ENCODE measurements at regions not wholly inside any gene's neighbourhood (a gene's known extent, or its start where the extent isn't known, plus 50 kb on each side); places are given as distances from the start of the nearest gene placed in this dataset.

DNA sequence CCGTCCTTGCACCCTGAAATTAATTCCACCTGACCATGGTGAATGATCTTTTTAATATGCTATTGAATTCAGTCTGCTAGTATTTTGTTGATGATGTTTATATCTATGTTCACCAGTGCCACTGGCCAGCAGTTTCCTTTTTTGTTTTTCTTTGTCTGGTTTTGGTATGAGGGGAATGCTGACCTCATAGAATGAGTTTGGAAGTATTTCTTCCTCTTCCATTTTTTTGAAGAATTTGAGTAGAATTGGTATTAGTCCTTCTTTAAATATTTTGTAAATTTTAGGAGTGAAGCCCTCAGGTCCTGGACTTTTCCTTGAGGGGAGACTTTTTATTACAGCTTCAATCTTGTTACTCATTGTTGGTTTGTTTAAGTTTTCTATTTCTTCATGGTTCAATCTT lies 231.6 kb downstream of the MRPL39 start:
- no peak for DNase-seq (ENCODE audit: low read depth)

DNA sequence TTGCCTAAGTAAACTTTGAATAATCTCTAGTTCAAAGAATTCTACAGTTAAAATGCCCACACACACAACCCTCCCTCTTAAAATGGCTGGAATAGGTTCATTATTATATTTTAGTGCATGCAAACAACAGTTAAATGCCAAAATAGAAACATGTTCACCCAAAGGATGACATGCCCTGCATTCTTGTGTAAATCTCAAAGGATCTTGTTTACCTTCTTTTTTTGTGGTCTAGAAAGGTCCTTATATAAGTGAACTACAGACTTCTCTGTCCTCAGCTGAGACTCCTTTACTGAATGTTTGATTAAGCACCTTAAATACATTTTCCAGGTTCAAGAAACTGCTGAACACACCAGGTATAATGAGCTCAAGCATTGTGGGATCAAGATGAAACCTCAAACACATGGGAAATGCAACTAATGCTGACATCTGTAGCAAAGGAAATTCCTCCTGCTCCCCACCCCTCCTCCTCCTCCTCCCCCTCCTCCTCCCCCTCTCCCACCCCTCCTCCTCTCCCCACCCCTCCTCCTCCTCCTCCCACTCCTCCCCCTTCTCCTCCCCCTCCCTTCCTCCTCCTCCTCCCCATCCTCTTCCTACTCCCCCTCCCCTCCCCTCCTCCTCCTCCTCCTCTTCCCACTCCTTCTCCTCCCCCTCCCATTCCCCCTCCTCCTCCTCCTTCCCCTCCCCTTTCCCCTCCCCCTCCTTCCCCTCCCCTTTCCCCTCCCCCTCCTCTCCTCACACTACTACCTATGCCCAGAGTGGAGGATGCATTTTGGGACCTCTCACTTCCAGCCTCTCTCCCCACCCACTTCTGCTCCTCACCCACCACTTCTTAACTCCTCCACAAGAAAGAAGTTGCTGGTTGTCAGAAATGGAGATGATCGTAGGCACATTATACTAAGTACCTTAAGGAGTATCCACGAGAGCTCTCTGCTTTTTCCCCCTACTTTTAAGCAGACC lies 233.9 kb downstream of the MRPL39 start:
- DNase-seq (ENCODE audit: low read depth): no peak

- no peak for DNase-seq (ENCODE audit: low read depth)
Measured at GRCh38 chr21:25371841-25372425, 235.3 kb downstream of the MRPL39 start.

- no peak for DNase-seq (ENCODE audit: low read depth)
Measured at GRCh38 chr21:25370311-25370744, 237.0 kb downstream of the MRPL39 start.

GRCh38 chr21:25369524-25370300 lies 237.6 kb downstream of the MRPL39 start:
- no peak for DNase-seq (ENCODE audit: low read depth)

DNA sequence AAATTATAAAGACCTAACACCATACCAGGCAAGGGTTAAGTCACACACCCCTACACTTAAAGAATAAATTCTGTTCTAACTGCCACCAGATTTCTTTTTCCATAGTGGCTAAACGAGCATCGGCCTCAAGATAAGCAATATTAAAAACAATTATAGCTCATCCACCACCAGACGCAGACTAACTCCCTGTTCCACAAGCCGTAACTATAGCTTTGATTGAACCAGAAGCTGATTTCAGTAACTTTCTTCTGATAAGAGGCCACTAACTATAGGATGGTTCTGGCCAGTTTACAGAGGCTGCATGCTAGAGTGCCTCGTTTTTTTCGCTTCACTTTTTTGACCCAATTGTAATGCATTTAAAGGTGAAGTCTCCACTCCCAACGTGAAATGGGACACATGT lies 238.8 kb downstream of the MRPL39 start:
- DNase-seq (ENCODE audit: low read depth): no peak

GRCh38 chr21:25366116-25366515 lies 241.2 kb downstream of the MRPL39 start:
- DNase-seq (ENCODE audit: low read depth): no peak

DNA sequence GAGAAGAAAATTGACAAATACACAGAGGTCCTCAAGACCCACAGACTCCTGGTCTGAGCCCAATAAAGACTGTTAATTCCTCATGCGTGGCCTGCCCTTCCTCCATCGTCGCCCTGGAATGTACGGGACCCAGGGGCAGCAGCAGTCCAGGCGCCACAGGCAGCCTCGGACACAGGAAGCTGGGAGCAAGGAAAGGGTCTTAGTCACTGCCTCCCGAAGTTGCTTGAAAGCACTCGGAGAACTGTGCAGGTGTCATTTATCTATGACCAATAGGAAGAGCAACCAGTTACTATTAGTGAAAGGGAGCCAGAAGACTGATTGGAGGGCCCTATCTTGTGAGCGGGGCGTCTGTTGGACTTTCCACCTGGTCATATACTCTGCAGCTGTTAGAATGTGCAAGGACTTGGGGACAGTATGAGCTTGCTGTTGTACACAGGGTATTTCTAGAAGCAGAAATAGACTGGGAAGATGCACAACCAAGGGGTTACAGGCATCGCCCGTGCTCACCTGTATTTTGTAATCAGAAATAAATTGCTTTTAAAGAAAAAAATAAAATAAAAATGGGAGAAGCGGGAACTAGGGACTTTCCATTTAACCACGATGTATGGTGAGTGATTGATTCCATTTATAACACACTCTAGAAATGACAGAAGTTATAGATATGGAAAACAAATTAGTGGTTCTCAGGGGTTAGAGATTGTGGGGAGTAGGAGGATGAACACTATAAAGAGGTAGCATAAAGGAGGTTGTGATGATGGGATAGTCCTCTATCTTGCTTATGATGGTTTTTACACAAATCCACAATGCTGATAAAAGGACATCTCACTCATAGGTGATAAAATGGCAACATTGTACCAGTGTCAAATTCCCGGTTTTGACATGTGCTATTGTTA lies 244.7 kb downstream of the MRPL39 start:
- DNase-seq (ENCODE audit: low read depth): no peak

DNA sequence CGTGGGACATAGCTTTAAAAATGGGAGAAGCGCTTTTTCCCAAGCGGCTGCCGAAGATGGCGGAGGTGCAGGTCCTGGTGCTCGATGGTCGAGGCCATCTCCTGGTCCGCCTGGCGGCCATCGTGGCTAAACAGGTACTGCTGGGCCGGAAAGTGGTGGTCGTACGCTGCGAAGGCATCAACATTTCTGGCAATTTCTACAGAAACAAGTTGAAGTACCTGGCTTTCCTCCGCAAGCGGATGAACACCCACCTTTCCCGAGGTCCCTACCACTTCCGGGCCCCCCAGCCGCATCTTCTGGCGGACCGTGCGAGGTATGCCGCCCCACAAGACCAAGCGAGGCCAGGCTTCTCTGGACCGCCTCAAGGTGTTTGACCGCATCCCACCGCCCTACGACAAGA lies 245.5 kb downstream of the MRPL39 start:
- no peak for DNase-seq (ENCODE audit: low read depth)

DNA sequence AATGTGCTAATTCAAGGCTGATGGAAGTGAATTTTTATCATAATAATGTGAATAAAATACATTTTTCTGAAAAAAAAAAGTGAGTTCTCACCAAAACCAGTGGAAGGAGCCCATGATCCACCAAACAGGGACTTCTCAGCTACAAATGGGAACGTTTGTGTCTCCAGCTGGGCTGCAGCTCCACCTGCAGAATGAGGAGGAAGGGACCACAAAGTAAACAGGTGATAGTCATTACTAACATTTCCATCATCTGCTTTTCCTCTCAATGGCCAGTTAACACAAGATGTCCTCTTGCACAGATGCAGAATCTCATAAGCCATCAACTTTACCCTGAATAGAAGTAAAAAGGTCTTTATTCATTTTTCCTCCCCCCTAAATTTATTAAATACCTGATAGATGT lies 246.2 kb downstream of the MRPL39 start:
- no peak for DNase-seq (ENCODE audit: low read depth)

DNA sequence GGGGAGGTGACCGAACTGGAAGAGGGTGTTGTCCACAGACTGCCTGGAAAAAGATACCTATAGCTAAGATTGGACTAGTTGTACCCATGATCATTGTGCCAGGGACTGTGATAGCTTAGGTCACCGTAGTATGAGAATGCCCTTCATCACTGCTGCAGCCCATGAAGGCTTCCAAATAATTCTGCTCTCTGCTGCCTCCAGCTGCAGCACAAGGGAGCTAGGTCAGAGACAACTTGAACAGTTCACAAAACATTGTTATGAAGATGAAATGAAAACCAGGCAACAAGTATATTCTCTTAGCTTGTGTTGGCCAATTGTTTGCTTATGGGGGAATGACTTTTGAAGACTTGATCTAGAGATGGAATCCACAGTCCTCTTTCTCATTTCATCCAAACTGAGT lies 246.7 kb downstream of the MRPL39 start:
- no peak for DNase-seq (ENCODE audit: low read depth)

DNA sequence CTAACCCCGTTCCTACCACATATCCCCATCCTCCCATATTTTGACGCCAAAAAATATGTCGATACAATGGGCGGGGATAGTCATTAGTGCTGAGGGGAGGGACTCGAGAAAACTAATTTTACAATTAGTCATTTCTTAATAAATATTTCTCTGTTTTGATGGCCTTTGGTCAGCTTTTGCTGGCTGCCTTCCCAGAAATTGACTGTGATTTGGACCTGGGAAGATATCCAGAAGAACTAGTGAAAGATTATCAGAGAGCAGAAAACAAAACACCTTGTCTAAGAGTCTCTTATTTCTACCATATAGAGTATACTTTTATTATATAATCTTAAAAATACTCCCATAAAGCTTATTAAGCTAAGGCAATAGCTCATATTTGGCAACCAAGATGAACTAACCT lies 247.6 kb downstream of the MRPL39 start:
- DNase-seq (ENCODE audit: low read depth): no peak

- DNase-seq (ENCODE audit: low read depth): no peak
Measured at GRCh38 chr21:25350056-25350455, 257.2 kb downstream of the MRPL39 start.

GRCh38 chr21:25343774-25344545 lies 263.3 kb downstream of the MRPL39 start:
- DNase-seq (ENCODE audit: low read depth): no peak

- no peak for DNase-seq (ENCODE audit: low read depth)
Measured at GRCh38 chr21:25342816-25343215, 264.5 kb downstream of the MRPL39 start.

DNA sequence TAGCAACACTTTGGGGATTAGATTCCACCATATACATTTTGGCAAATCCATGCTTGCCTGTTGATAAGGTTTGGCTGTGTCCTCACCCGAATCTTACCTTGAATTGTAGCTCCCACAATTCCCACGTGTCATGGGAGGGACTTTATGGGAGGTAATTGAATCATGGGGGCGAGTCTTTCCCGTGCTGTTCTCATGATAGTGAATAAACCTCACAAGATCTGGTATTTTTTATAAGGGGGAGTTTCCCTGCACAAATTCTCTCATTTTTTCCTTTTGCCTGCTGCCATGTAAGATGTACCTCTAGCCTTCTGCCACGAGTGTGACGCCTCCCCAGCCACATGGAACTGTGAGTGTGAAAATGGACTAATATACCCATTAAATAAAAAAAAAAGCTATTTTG lies 265.3 kb downstream of the MRPL39 start:
- no peak for DNase-seq (ENCODE audit: low read depth)

GRCh38 chr21:25338415-25338814 lies 268.9 kb downstream of the MRPL39 start:
- no peak for DNase-seq (ENCODE audit: low read depth)

GRCh38 chr21:25334046-25334730 lies 273.1 kb downstream of the MRPL39 start:
- DNase-seq (ENCODE audit: low read depth): no peak

DNA sequence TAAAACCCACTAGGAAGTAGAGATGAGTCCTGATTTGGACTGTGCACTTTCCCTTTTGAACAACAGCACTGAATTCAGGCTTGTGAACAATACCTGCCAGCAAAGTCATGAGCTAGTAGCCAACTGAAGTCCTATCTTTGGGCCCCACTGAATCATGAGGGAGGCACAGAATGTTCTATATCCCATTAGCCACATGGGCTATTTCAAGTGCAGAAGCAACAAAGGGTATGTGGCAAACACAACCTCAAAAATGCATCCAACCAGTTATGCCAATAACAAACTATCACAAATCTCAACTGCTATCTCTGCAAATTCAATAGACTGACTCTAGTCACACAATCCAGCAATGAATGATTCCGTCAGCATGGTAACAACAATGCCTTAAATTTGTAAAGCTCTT lies 276.0 kb downstream of the MRPL39 start:
- no peak for DNase-seq (ENCODE audit: low read depth)

DNA sequence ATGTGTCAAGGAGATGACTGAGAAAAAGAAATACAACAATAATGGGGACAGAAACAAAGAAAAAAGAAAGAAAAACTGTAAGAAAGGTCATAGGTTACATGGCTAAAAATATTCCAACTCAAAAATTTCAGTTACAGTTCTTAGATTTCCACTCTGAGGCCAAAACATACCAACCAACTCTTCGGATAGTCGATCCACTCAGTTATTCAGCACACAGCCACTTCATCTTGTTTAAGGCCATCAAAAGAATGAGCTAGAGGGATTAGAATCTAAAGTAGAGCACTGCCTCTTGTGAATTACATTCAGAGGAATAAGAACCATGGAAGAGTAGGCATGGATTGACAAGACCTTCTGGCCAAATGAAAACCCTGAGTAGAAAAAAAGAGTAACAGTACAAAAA lies 277.0 kb downstream of the MRPL39 start:
- DNase-seq (ENCODE audit: low read depth): no peak
